ENCODE measurements at regions not wholly inside any gene's neighbourhood (a gene's known extent, or its start where the extent isn't known, plus 50 kb on each side); places are given as distances from the start of the nearest gene placed in this dataset.

- TF ChIP-seq, protein P1, sequence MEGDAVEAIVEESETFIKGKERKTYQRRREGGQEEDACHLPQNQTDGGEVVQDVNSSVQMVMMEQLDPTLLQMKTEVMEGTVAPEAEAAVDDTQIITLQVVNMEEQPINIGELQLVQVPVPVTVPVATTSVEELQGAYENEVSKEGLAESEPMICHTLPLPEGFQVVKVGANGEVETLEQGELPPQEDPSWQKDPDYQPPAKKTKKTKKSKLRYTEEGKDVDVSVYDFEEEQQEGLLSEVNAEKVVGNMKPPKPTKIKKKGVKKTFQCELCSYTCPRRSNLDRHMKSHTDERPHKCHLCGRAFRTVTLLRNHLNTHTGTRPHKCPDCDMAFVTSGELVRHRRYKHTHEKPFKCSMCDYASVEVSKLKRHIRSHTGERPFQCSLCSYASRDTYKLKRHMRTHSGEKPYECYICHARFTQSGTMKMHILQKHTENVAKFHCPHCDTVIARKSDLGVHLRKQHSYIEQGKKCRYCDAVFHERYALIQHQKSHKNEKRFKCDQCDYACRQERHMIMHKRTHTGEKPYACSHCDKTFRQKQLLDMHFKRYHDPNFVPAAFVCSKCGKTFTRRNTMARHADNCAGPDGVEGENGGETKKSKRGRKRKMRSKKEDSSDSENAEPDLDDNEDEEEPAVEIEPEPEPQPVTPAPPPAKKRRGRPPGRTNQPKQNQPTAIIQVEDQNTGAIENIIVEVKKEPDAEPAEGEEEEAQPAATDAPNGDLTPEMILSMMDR (IDR thresholded peaks at IDR 0.05): no peak
- no peak for TF ChIP-seq POLR2A (IDR thresholded peaks at IDR 0.05)
These were observed 366.7 kb downstream of the BRINP1 start for GRCh38 chr9:119002491-119002890.
